Neuronal stem cell (in vitro differentiated cells): ENCODE measurements at regions not wholly inside any gene's neighbourhood (a gene's known extent, or its start where the extent isn't known, plus 50 kb on each side); places are given as distances from the start of the nearest gene placed in this dataset.

Experiments
- DNase-seq: peaks from one replicate; pipeline ENCODE4 v3.0.0-alpha.2; 2013; ENCODE audit warnings: low spot score
- H2AFZ ChIP-seq: one replicate; pipeline ENCODE4 v1.6.1; 2013; ENCODE audit warnings: mild to moderate bottlenecking, low read length, inconsistent platforms
- H2AK5ac ChIP-seq: 2 replicates; pipeline ENCODE4 v1.6.1; 2013; ENCODE audit warnings: low read depth, mild to moderate bottlenecking, inconsistent platforms, low read length, moderate library complexity, mixed read lengths
- H2BK120ac ChIP-seq: 2 replicates; pipeline ENCODE4 v1.6.1; 2013; ENCODE audit warnings: low read depth, mild to moderate bottlenecking, inconsistent platforms, low read length, moderate library complexity, mixed read lengths
- H2BK12ac ChIP-seq: one replicate; pipeline ENCODE4 v1.6.1; 2013; ENCODE audit warnings: low read length, inconsistent platforms
- H2BK15ac ChIP-seq: 2 replicates; pipeline ENCODE4 v1.6.1; 2013; ENCODE audit warnings: mild to moderate bottlenecking, low read length, inconsistent platforms, mixed read lengths
- H2BK5ac ChIP-seq: one replicate; pipeline ENCODE4 v1.6.1; 2013; ENCODE audit warnings: inconsistent platforms, mild to moderate bottlenecking, low read length, moderate library complexity
- H3K14ac ChIP-seq: one replicate; pipeline ENCODE4 v1.6.1; 2013; ENCODE audit warnings: low read length, inconsistent platforms
- H3K18ac ChIP-seq: 2 replicates; pipeline ENCODE4 v1.6.1; 2013; ENCODE audit warnings: low read length, inconsistent platforms
- H3K23ac ChIP-seq: 2 replicates; pipeline ENCODE4 v1.6.1; 2013; ENCODE audit warnings: low read depth, mild to moderate bottlenecking, mixed read lengths, low read length, inconsistent platforms; ENCODE audit not compliant: poor library complexity
- H3K27ac ChIP-seq: replicated peaks from 3 replicates; pipeline ENCODE4 v1.5.1; 2013; ENCODE audit warnings: low read length, inconsistent platforms
- H3K27me3 ChIP-seq, 3 experiments: 2 replicates each; pipeline ENCODE4 v1.6.1; 2013; ENCODE audit warnings: low read length in 3 of 3, mild to moderate bottlenecking in 2 of 3, inconsistent platforms in 1 of 3, low read depth in 1 of 3, mixed read lengths in 1 of 3, moderate library complexity in 1 of 3; ENCODE audit not compliant: control insufficient read depth in 3 of 3, insufficient read depth in 3 of 3
- H3K36me3 ChIP-seq, 2 donors: replicated peaks in 1 of 2; 2 replicates each; pipeline ENCODE4 v1.6.1; 2013; ENCODE audit warnings: low read length in 2 of 2; ENCODE audit not compliant: control insufficient read depth in 2 of 2, insufficient read depth in 2 of 2
- H3K4ac ChIP-seq: 2 replicates; pipeline ENCODE4 v1.6.1; 2013; ENCODE audit warnings: inconsistent platforms, mild to moderate bottlenecking, low read length, moderate library complexity
- H3K4me1 ChIP-seq, 2 donors: 1 replicate in 1 of 2; 2 replicates in 1 of 2; pipeline ENCODE4 v1.6.1; 2013; ENCODE audit warnings: low read length in 2 of 2, low read depth in 1 of 2; ENCODE audit not compliant: control insufficient read depth in 2 of 2, insufficient read depth in 1 of 2
- H3K4me2 ChIP-seq: one replicate; pipeline ENCODE4 v1.6.1; 2013; ENCODE audit warnings: mild to moderate bottlenecking, low read length, inconsistent platforms; ENCODE audit not compliant: insufficient read depth, poor library complexity, severe bottlenecking
- H3K4me3 ChIP-seq, 2 donors: 2 replicates each; pipeline ENCODE4 v1.5.1; 2013; ENCODE audit warnings: low read length in 2 of 2, mild to moderate bottlenecking in 2 of 2, inconsistent platforms in 1 of 2, moderate library complexity in 1 of 2
- H3K79me1 ChIP-seq: one replicate; pipeline ENCODE4 v1.6.1; 2013; ENCODE audit warnings: low read depth, mild to moderate bottlenecking, inconsistent platforms, low read length, moderate library complexity
- H3K9ac ChIP-seq: one replicate; pipeline ENCODE4 v1.6.1; 2013; ENCODE audit warnings: mild to moderate bottlenecking, low read depth, low read length, inconsistent platforms; ENCODE audit not compliant: poor library complexity
- H3K9me3 ChIP-seq, 2 donors: replicated peaks in 1 of 2; 2 replicates each; pipeline versions ENCODE3 to v1.6.1; 2013; ENCODE audit warnings: low read length in 2 of 2, mild to moderate bottlenecking in 2 of 2, inconsistent platforms in 1 of 2, low read depth in 1 of 2, mixed read lengths in 1 of 2, moderate library complexity in 1 of 2; ENCODE audit not compliant: control insufficient read depth in 2 of 2, insufficient read depth in 1 of 2
- H4K8ac ChIP-seq: one replicate; pipeline ENCODE4 v1.6.1; 2013; ENCODE audit warnings: low read depth, mild to moderate bottlenecking, inconsistent platforms, low read length, moderate library complexity
- H4K91ac ChIP-seq: one replicate; pipeline ENCODE4 v1.6.1; 2013; ENCODE audit warnings: low read length, low read depth, mild to moderate bottlenecking, inconsistent platforms; ENCODE audit not compliant: poor library complexity
- WGBS, 2 donors: extraction: QIAGEN DNeasy Blood & Tissue Kit; methylation state at CpG; one replicate each; pipeline ENCODE4 v1.1.7; 2013; ENCODE audit warnings: missing lambda C conversion rate in 2 of 2, mixed read lengths in 1 of 2; ENCODE audit not compliant: insufficient read length in 2 of 2, insufficient replicate concordance in 1 of 2; ENCODE audit errors: extremely low coverage in 2 of 2; 5-methylcytosine and 5-hydroxymethylcytosine counted together

- no peaks in the 10 kb centered on the region for H3K9me3 ChIP-seq
- H2BK12ac ChIP-seq: no peak overlapping the region
- H2BK5ac ChIP-seq: no peak overlapping the region
- no peak overlapping the region for H3K9ac ChIP-seq
- no peak overlapping the region for H2AFZ ChIP-seq
- H3K79me1 ChIP-seq: no peaks in the 10 kb centered on the region
- H3K36me3 ChIP-seq: no peaks in the 10 kb centered on the region
- H2AK5ac ChIP-seq: no peak overlapping the region
- H4K8ac ChIP-seq: no peak overlapping the region
- no peak overlapping the region for H3K4ac ChIP-seq
- H4K91ac ChIP-seq: no peak overlapping the region
- H2BK15ac ChIP-seq: no peak overlapping the region
- no peak overlapping the region for H3K23ac ChIP-seq
- H3K27ac ChIP-seq: peak overlapping the region; percentile 20
- no peak overlapping the region for H3K14ac ChIP-seq
- WGBS, 2 donors: no CpG with 5 or more reads among the region's 3 CpGs
- DNase-seq: no peak
- H3K4me1 ChIP-seq: peaks cover 0 to 5% of the 10 kb centered on the region in 2 donors
- no peak overlapping the region for H3K18ac ChIP-seq
- no peak overlapping the region for H2BK120ac ChIP-seq
- no peak overlapping the region for H3K4me2 ChIP-seq
- no peak overlapping the region for H3K4me3 ChIP-seq
- H3K27me3 ChIP-seq: no peaks in the 10 kb centered on the region
Observed at GRCh38 chr15:47383801-47384200, 333.5 kb upstream of the SEMA6D start.

DNA sequence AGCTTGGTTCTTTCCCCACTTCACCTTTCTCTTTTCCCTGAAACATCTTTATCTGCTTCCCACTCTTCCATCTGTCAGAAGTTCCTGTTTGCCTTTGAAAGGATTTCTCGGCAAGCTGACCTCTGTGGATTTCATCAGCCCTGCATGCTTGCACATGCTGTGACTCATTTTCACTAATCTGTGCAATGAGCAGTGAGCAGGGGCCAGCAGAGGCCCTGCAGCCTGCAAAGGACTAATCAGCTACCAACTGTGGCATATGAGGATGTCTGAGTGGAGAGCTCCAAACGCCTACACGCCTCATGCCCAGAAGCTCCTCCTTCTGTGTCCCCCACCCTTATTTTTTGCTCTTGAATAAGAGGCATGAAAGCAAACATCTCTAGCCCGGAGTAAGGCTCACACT, 333.0 kb upstream of the SEMA6D start:
- H3K4me3 ChIP-seq: no peak overlapping the region
- peaks cover 0 to 5% of the 10 kb centered on the region in 2 donors for H3K4me1 ChIP-seq
- no peak overlapping the region for H2BK12ac ChIP-seq
- H2AK5ac ChIP-seq: no peak overlapping the region
- peak overlapping the region; percentile 65 for H2AFZ ChIP-seq
- H3K9ac ChIP-seq: no peak overlapping the region
- no peak overlapping the region for H4K91ac ChIP-seq
- H2BK120ac ChIP-seq: no peak overlapping the region
- peak; percentile 42 for DNase-seq
- H4K8ac ChIP-seq: no peak overlapping the region
- no CpG with 5 or more reads among the region's 4 CpGs for WGBS, 2 donors
- H2BK5ac ChIP-seq: no peak overlapping the region
- H3K14ac ChIP-seq: no peak overlapping the region
- H3K27ac ChIP-seq: peak overlapping the region; percentile 20
- H3K18ac ChIP-seq: no peak overlapping the region
- no peaks in the 10 kb centered on the region for H3K79me1 ChIP-seq
- H3K23ac ChIP-seq: no peak overlapping the region
- H3K9me3 ChIP-seq: no peaks in the 10 kb centered on the region
- no peak overlapping the region for H2BK15ac ChIP-seq
- no peaks in the 10 kb centered on the region for H3K27me3 ChIP-seq
- H3K4ac ChIP-seq: no peak overlapping the region
- H3K4me2 ChIP-seq: no peak overlapping the region
- H3K36me3 ChIP-seq: no peaks in the 10 kb centered on the region

GRCh38 chr15:47384776-47385175, 332.5 kb upstream of the SEMA6D start:
- no peaks in the 10 kb centered on the region for H3K79me1 ChIP-seq
- H3K4me2 ChIP-seq: no peak overlapping the region
- WGBS, 2 donors: no CpG with 5 or more reads among the region's 2 CpGs
- no peak overlapping the region for H2BK120ac ChIP-seq
- H4K8ac ChIP-seq: no peak overlapping the region
- no peak overlapping the region for H2BK5ac ChIP-seq
- H4K91ac ChIP-seq: no peak overlapping the region
- no peaks in the 10 kb centered on the region for H3K27me3 ChIP-seq
- no peak overlapping the region for H3K4ac ChIP-seq
- no peak overlapping the region for H2AFZ ChIP-seq
- no peak overlapping the region for H3K18ac ChIP-seq
- no peak overlapping the region for H3K23ac ChIP-seq
- peaks cover 0 to 5% of the 10 kb centered on the region in 2 donors for H3K4me1 ChIP-seq
- no peak overlapping the region for H3K4me3 ChIP-seq
- H2AK5ac ChIP-seq: no peak overlapping the region
- H2BK15ac ChIP-seq: no peak overlapping the region
- no peak overlapping the region for H3K27ac ChIP-seq
- H3K36me3 ChIP-seq: no peaks in the 10 kb centered on the region
- no peak for DNase-seq
- H3K14ac ChIP-seq: no peak overlapping the region
- no peak overlapping the region for H3K9ac ChIP-seq
- no peak overlapping the region for H2BK12ac ChIP-seq
- no peaks in the 10 kb centered on the region for H3K9me3 ChIP-seq

DNA sequence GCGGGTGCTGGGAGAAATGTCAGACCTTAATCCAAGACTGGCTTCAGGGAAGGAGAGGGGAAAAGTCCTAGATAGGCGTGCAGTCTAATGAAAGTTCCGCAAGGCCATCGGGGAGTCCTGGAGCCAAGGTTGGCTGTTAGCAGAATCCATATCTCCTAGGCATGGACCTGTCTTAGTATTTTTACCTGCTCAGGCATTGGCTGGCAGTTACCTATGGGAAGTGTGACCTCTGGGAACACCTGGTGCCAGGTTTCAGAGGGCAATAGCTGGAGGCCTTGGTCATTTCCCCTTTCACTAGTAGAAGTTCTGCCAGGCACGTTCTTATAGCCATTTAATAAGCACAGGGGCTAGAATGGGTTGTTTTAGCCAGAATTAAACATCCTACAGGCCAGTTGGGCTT, 330.8 kb upstream of the SEMA6D start:
- no peak overlapping the region for H2AFZ ChIP-seq
- no peak overlapping the region for H2BK12ac ChIP-seq
- H2BK5ac ChIP-seq: no peak overlapping the region
- no peak overlapping the region for H3K18ac ChIP-seq
- H2BK15ac ChIP-seq: no peak overlapping the region
- no peak overlapping the region for H3K9ac ChIP-seq
- peaks cover 0 to 5% of the 10 kb centered on the region in 2 donors for H3K4me1 ChIP-seq
- no peaks in the 10 kb centered on the region for H3K36me3 ChIP-seq
- no peaks in the 10 kb centered on the region for H3K79me1 ChIP-seq
- H2BK120ac ChIP-seq: no peak overlapping the region
- H3K27me3 ChIP-seq: no peaks in the 10 kb centered on the region
- H2AK5ac ChIP-seq: no peak overlapping the region
- DNase-seq: no peak
- no peak overlapping the region for H3K4me2 ChIP-seq
- no peak overlapping the region for H3K27ac ChIP-seq
- H3K4ac ChIP-seq: no peak overlapping the region
- H4K91ac ChIP-seq: no peak overlapping the region
- WGBS, 2 donors: no CpG with 5 or more reads among the region's 5 CpGs
- no peak overlapping the region for H3K4me3 ChIP-seq
- no peak overlapping the region for H4K8ac ChIP-seq
- H3K14ac ChIP-seq: no peak overlapping the region
- H3K23ac ChIP-seq: no peak overlapping the region
- H3K9me3 ChIP-seq: no peaks in the 10 kb centered on the region
